Transverse colon (tissue), 3 donors: ENCODE measurements at regions not wholly inside any gene's neighbourhood (a gene's known extent, or its start where the extent isn't known, plus 50 kb on each side); places are given as distances from the start of the nearest gene placed in this dataset.

Experiments
- CTCF ChIP-seq, 5 experiments: fragments of 200-600 bp in 3 of 5; fragments of 450-650 bp in 2 of 5; sonication (generic) in 3 of 5; IDR thresholded peaks; 1 replicate in 2 of 5; 2 replicates in 3 of 5; pipeline ENCODE4 v1.5.1; 2016 to 2017; ENCODE audit warnings: antibody characterized with exemption in 5 of 5, inconsistent platforms in 3 of 5, mild to moderate bottlenecking in 2 of 5, moderate library complexity in 1 of 5
- EP300 ChIP-seq: sonication (generic); formaldehyde crosslinking; IDR thresholded peaks from one replicate; pipeline ENCODE4 v1.6.1; 2017; ENCODE audit warnings: antibody characterized with exemption, low read depth

DNA sequence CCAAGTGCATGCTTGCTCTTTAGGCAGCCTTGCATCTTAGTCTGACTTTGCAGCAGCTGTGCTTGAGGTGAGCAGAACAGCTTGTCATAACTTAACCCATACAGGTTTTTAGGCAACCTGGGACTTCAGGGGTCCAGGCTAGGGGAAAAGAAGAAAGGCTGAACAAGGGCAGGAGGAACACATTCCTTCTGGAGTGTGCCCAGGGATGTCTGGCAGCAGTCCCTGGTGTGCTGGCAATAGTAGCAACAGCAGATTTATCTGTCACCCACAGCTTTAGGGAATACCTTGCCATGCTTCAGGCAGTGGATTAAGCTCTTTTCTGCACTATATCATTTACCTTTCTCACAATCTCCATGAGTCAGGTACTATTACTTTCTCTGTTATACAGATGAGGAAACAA lies 513.0 kb downstream of the RAB38 start:
- no peak for TF ChIP-seq CTCF (IDR thresholded peaks at IDR 0.05)
- TF ChIP-seq EP300, result no peak
